ENCODE measurements at regions not wholly inside any gene's neighbourhood (a gene's known extent, or its start where the extent isn't known, plus 50 kb on each side); places are given as distances from the start of the nearest gene placed in this dataset.

- no peak for TF ChIP-seq CTCF (IDR thresholded peaks at IDR 0.05)
Observed at GRCh38 chr7:68364886-68365625, 1233.2 kb upstream of the AUTS2 start.

- no peak for TF ChIP-seq CTCF (IDR thresholded peaks at IDR 0.05)
Observed at GRCh38 chr7:68371985-68372384, 1226.3 kb upstream of the AUTS2 start.

GRCh38 chr7:68376131-68376661, 1222.1 kb upstream of the AUTS2 start:
- TF ChIP-seq CTCF (IDR thresholded peaks at IDR 0.05) = no peak

- TF ChIP-seq CTCF (IDR thresholded peaks at IDR 0.05) = no peak
Observed at GRCh38 chr7:68381731-68382130, 1216.5 kb upstream of the AUTS2 start.

- TF ChIP-seq CTCF (IDR thresholded peaks at IDR 0.05) = no peak
Observed at GRCh38 chr7:68384581-68384980, 1213.7 kb upstream of the AUTS2 start.

- TF ChIP-seq CTCF (IDR thresholded peaks at IDR 0.05) = no peak
Observed at GRCh38 chr7:68393051-68393450, 1205.2 kb upstream of the AUTS2 start.

GRCh38 chr7:68394131-68394530, 1204.1 kb upstream of the AUTS2 start:
- no peak for TF ChIP-seq CTCF (IDR thresholded peaks at IDR 0.05)
